ENCODE measurements at regions not wholly inside any gene's neighbourhood (a gene's known extent, or its start where the extent isn't known, plus 50 kb on each side); places are given as distances from the start of the nearest gene placed in this dataset.
"Not testable (repeated sequence)": the region's sequence is repeated elsewhere in the genome, so short reads cannot be mapped to it uniquely, and the experiment has no call there.

DNA sequence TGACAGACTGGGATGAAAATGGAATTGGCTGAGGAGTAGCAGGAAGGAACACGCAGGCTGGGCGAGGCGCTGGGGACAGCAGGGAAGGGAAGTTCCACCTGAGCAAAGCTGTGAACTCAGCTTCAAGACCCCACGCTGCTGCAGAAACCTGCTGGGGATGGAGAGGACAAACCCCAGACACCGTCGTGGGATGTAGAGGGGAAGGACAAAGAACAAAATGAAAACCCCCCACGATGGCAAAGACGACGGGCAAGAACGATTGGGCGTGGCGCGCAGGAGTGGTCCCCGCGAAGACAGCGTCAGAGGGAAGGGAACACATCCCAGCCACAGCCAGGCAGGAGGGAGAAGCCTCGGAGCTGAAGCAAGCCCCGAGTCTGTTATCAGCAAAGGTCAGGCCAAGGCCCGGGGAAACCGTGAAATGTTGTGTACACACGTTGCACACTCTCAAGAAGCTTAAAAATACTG is 222.9 kb downstream of the NDUFA10 start:
- H3K9me3 ChIP-seq (ENCODE audit: control insufficient read depth, insufficient read depth, low read length) = no peaks in the 10 kb centered on the region
- no peak overlapping the region for H3K27ac ChIP-seq (ENCODE audit: low read length)
- no peak overlapping the region for H3K4me3 ChIP-seq (ENCODE audit: low read length)
- WGBS (ENCODE audit: insufficient coverage, insufficient read length) = no CpG with 5 or more reads among the region's 21 CpGs
- no peaks in the 10 kb centered on the region for H3K4me1 ChIP-seq (ENCODE audit: control insufficient read depth, insufficient read depth, low read length)
- H3K36me3 ChIP-seq (ENCODE audit: control insufficient read depth, insufficient read depth, low read length) = no peaks in the 10 kb centered on the region
- 0 out of 2 replicates have a peak, but pooled peaks cover 1% of the 10 kb centered on the region for H3K27me3 ChIP-seq (ENCODE audit: control insufficient read depth, insufficient read depth, low read length)
- no peak for DNase-seq (ENCODE audit: low read depth, low spot score)

DNA sequence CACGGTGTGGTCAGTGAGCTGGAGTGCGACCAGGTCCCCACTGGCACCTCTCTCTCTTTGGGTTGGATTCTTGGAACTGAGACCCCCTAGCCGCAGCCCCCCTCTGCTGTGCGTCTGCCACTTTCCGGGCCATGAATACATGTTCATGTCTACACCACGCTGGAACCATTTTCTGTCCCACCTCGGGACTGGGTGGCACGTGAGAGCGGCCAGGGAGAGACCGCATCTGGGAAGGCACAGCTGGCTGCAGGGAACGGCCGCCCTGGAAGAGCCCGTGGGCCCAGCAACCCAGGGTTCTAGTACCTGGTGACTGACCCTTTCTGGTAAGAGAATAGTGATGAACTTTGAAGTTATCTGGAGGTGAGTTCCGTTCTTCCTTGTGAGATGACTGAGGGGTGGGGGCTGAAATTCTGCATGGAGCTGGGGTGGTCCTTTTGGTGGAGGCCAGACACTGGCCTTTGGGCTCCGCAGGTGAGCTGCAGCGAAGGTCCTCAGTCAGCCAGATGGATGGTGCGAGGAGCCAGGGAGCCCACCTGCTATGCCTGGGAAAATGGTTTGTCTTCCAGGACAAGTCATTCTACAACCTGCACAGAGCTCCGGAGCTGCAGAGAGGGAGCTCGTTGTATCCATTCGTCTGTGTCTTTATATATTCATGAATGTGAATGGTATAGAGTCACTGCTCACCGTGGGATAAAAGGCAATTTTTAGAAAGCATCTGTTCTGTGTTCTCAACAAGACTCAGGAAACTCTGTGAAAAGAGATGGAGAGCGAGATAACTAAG is 223.5 kb downstream of the NDUFA10 start:
- Histone ChIP-seq H3K36me3 (ENCODE audit: control insufficient read depth, insufficient read depth, low read length) (no peaks in the 10 kb centered on the region), H3K27ac (ENCODE audit: low read length) (no peak overlapping the region), H3K27me3 (ENCODE audit: control insufficient read depth, insufficient read depth, low read length) (0 out of 2 replicates have a peak, but pooled peaks cover 1% of the 10 kb centered on the region), H3K4me3 (ENCODE audit: low read length) (no peak overlapping the region), H3K4me1 (ENCODE audit: control insufficient read depth, insufficient read depth, low read length) (no peaks in the 10 kb centered on the region), H3K9me3 (ENCODE audit: control insufficient read depth, insufficient read depth, low read length) (no peaks in the 10 kb centered on the region)
- WGBS (ENCODE audit: insufficient coverage, insufficient read length) = no CpG with 5 or more reads among the region's 22 CpGs
- DNase-seq (ENCODE audit: low read depth, low spot score) = no peak

DNA sequence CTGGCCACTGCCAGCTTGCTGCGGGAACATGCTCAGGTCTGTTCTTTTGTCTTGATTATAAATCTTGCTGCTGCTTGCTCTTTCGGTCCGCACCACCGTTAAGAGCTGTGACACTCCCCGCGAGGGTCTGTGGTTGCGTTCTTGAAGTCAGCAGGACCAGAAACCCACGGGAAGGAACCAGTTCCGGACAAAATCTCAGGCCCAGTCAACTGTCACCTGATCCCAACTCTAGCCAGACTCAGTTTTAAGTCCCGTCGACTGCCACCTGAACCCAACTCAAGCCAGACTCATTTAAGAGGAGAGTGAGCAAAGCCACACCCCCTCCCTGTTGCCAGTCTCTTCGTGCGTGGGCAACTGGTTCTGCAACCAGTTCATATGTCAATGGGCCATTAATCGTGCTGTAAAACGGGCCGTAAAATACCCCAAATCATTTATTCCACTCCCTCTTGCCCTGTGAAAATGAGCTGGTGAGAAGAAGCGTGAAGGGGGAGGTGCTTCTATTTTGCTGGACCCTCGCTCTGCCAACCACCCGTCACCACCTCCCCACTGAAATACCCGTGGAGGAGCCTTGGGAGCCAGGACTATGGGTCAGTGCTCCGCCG is 224.3 kb downstream of the NDUFA10 start:
- no CpG with 5 or more reads among the region's 22 CpGs for WGBS (ENCODE audit: insufficient coverage, insufficient read length)
- Histone ChIP-seq H3K4me3 (ENCODE audit: low read length) (no peak overlapping the region), H3K4me1 (ENCODE audit: control insufficient read depth, insufficient read depth, low read length) (no peaks in the 10 kb centered on the region), H3K36me3 (ENCODE audit: control insufficient read depth, insufficient read depth, low read length) (no peaks in the 10 kb centered on the region), H3K27ac (ENCODE audit: low read length) (no peak overlapping the region), H3K9me3 (ENCODE audit: control insufficient read depth, insufficient read depth, low read length) (no peaks in the 10 kb centered on the region), H3K27me3 (ENCODE audit: control insufficient read depth, insufficient read depth, low read length) (0 out of 2 replicates have a peak, but pooled peaks cover 1% of the 10 kb centered on the region)
- DNase-seq (ENCODE audit: low read depth, low spot score) = no peak

- Histone ChIP-seq H3K4me3 (ENCODE audit: low read length) (no peak overlapping the region), H3K9me3 (ENCODE audit: control insufficient read depth, insufficient read depth, low read length) (no peaks in the 10 kb centered on the region), H3K27me3 (ENCODE audit: control insufficient read depth, insufficient read depth, low read length) (0 out of 2 replicates have a peak, but pooled peaks cover 1% of the 10 kb centered on the region), H3K36me3 (ENCODE audit: control insufficient read depth, insufficient read depth, low read length) (no peaks in the 10 kb centered on the region), H3K27ac (ENCODE audit: low read length) (no peak overlapping the region), H3K4me1 (ENCODE audit: control insufficient read depth, insufficient read depth, low read length) (no peaks in the 10 kb centered on the region)
- no peak for DNase-seq (ENCODE audit: low read depth, low spot score)
Observed at GRCh38 chr2:239797316-239797715, 227.8 kb downstream of the NDUFA10 start.

- no CpG with 5 or more reads among the region's 17 CpGs for WGBS (ENCODE audit: insufficient coverage, insufficient read length)
- not testable (repeated sequence) for H3K9me3 ChIP-seq (ENCODE audit: control insufficient read depth, insufficient read depth, low read length); DNase-seq (ENCODE audit: low read depth, low spot score); H3K4me1 ChIP-seq (ENCODE audit: control insufficient read depth, insufficient read depth, low read length); H3K4me3 ChIP-seq (ENCODE audit: low read length); H3K27me3 ChIP-seq (ENCODE audit: control insufficient read depth, insufficient read depth, low read length); H3K36me3 ChIP-seq (ENCODE audit: control insufficient read depth, insufficient read depth, low read length); H3K27ac ChIP-seq (ENCODE audit: low read length)
Observed at GRCh38 chr2:239795761-239796160, 229.4 kb downstream of the NDUFA10 start.

- no CpG with 5 or more reads among the region's 7 CpGs for whole genome bisulfite sequencing (ENCODE audit: insufficient coverage, insufficient read length)
- H3K27me3 ChIP-seq (ENCODE audit: control insufficient read depth, insufficient read depth, low read length) = no peaks in the 10 kb centered on the region
- H3K4me3 ChIP-seq (ENCODE audit: low read length) = no peak overlapping the region
- no peaks in the 10 kb centered on the region; the same call in 1 of the 2 replicates for H3K4me1 ChIP-seq (ENCODE audit: control insufficient read depth, insufficient read depth, low read length)
- DNase-seq (ENCODE audit: low read depth, low spot score) = no peak
- H3K27ac ChIP-seq (ENCODE audit: low read length) = no peak overlapping the region
- no peaks in the 10 kb centered on the region for H3K9me3 ChIP-seq (ENCODE audit: control insufficient read depth, insufficient read depth, low read length)
- no peaks in the 10 kb centered on the region for H3K36me3 ChIP-seq (ENCODE audit: control insufficient read depth, insufficient read depth, low read length)
Observed at GRCh38 chr2:239793836-239794235, 231.3 kb downstream of the NDUFA10 start.

DNA sequence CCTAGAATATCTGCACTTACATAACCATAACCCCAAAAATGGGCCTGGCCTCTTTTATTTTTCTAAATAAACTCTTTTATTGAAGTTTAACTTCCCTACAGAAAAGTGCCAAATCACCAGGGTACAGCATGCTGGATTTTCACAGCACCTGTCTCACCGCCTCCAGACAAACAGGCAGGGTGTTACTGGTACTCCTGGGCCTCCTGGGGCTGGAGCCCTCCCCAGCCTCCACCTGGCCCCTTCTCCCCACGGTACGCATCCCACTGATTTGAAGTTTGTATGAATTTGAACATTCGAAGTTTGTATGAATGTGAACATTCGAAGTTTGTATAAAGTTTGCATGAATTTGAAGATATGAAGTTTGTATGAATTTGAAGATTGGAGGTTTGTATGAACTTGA is 232.1 kb downstream of the NDUFA10 start:
- 100% methylated on average over 2 of the region's 5 CpGs for WGBS (ENCODE audit: insufficient coverage, insufficient read length)

DNA sequence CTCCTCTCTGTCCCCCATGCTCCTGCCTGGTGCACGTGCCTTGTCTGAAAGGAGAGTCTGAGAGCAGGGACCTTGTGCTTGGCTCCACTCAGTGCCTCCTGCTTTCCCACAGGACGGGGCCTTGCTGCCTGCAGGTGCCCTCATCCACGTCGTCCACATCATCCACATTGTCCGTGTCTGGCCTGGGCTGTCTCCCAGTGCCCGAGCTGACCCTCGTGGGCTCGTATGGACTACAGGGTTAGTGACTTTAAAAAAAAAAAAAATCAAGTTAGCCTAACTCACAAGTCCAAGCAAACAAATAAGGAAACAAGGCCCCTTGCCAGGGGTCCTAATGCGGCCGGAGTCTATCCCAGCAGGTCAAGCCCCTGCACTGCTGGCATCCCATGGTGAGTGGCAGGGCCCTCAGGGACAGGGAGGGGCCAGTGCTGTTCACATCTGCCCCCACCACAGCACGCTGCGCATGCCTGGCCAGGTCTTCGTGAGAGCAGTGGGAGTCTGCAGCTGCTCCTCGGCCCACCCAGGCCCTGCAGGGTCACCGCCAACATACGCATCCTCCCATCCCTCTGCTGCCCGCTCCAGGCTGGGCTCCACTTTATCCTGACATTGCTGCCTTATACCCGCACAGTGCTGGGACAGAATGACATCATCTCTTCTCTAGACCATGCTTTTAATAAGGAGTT is 232.6 kb downstream of the NDUFA10 start:
- no CpG with 5 or more reads among the region's 18 CpGs for WGBS (ENCODE audit: insufficient coverage, insufficient read length)
- no peak overlapping the region for H3K27ac ChIP-seq (ENCODE audit: low read length)
- no peaks in the 10 kb centered on the region for H3K9me3 ChIP-seq (ENCODE audit: control insufficient read depth, insufficient read depth, low read length)
- no peaks in the 10 kb centered on the region for H3K27me3 ChIP-seq (ENCODE audit: control insufficient read depth, insufficient read depth, low read length)
- no peak for DNase-seq (ENCODE audit: low read depth, low spot score)
- H3K4me1 ChIP-seq (ENCODE audit: control insufficient read depth, insufficient read depth, low read length) = no peaks in the 10 kb centered on the region; the same call in 1 of the 2 replicates
- no peak overlapping the region for H3K4me3 ChIP-seq (ENCODE audit: low read length)
- no peaks in the 10 kb centered on the region for H3K36me3 ChIP-seq (ENCODE audit: control insufficient read depth, insufficient read depth, low read length)

More for the DNA sequence above, 232.1 kb downstream of the NDUFA10 start:
- Histone ChIP-seq H3K4me3 (ENCODE audit: low read length) (no peak overlapping the region), H3K36me3 (ENCODE audit: control insufficient read depth, insufficient read depth, low read length) (no peaks in the 10 kb centered on the region), H3K4me1 (ENCODE audit: control insufficient read depth, insufficient read depth, low read length) (no peaks in the 10 kb centered on the region; the same call in 1 of the 2 replicates), H3K27ac (ENCODE audit: low read length) (no peak overlapping the region), H3K27me3 (ENCODE audit: control insufficient read depth, insufficient read depth, low read length) (no peaks in the 10 kb centered on the region), H3K9me3 (ENCODE audit: control insufficient read depth, insufficient read depth, low read length) (no peaks in the 10 kb centered on the region)
- no peak for DNase-seq (ENCODE audit: low read depth, low spot score)

GRCh38 chr2:239791526-239792404 is 233.4 kb downstream of the NDUFA10 start:
- H3K4me3 ChIP-seq (ENCODE audit: low read length) = no peak overlapping the region
- H3K9me3 ChIP-seq (ENCODE audit: control insufficient read depth, insufficient read depth, low read length) = no peaks in the 10 kb centered on the region
- H3K36me3 ChIP-seq (ENCODE audit: control insufficient read depth, insufficient read depth, low read length) = no peaks in the 10 kb centered on the region
- no CpG with 5 or more reads among the region's 22 CpGs for WGBS (ENCODE audit: insufficient coverage, insufficient read length)
- H3K27me3 ChIP-seq (ENCODE audit: control insufficient read depth, insufficient read depth, low read length) = no peaks in the 10 kb centered on the region
- H3K27ac ChIP-seq (ENCODE audit: low read length) = no peak overlapping the region
- DNase-seq (ENCODE audit: low read depth, low spot score) = no peak
- H3K4me1 ChIP-seq (ENCODE audit: control insufficient read depth, insufficient read depth, low read length) = no peaks in the 10 kb centered on the region; the same call in 1 of the 2 replicates

GRCh38 chr2:239790721-239791120 is 234.4 kb downstream of the NDUFA10 start:
- no peak for DNase-seq (ENCODE audit: low read depth, low spot score)
- Histone ChIP-seq H3K27ac (ENCODE audit: low read length) (no peak overlapping the region), H3K4me1 (ENCODE audit: control insufficient read depth, insufficient read depth, low read length) (no peaks in the 10 kb centered on the region; the same call in 1 of the 2 replicates), H3K9me3 (ENCODE audit: control insufficient read depth, insufficient read depth, low read length) (no peaks in the 10 kb centered on the region), H3K27me3 (ENCODE audit: control insufficient read depth, insufficient read depth, low read length) (no peaks in the 10 kb centered on the region), H3K4me3 (ENCODE audit: low read length) (no peak overlapping the region), H3K36me3 (ENCODE audit: control insufficient read depth, insufficient read depth, low read length) (no peaks in the 10 kb centered on the region)
- no CpG with 5 or more reads among the region's 9 CpGs for WGBS (ENCODE audit: insufficient coverage, insufficient read length)
